H1 (cell line): ENCODE measurements at regions not wholly inside any gene's neighbourhood (a gene's known extent, or its start where the extent isn't known, plus 50 kb on each side); places are given as distances from the start of the nearest gene placed in this dataset.

Source experiments
- CTCF ChIA-PET: fragments of 300-600 bp; sonication (Branson Sonifier 250); formaldehyde crosslinking; loops from one replicate; lab custom pipeline; 2021; ENCODE audit not compliant: partially characterized antibody; lab: Charles Lee
- POLR2A ChIA-PET: fragments of 300-600 bp; sonication (Branson Sonifier 250); formaldehyde crosslinking; loops from one replicate; lab custom pipeline; 2021; ENCODE audit warnings: inconsistent platforms; ENCODE audit not compliant: partially characterized antibody; lab: Charles Lee
- DNase-seq, 2 experiments: peaks; one replicate each; pipeline versions ENCODE4 v3.0.0 to v3.0.0-alpha.2; 2010 to 2022; ENCODE audit warnings: low spot score in 2 of 2, low read depth in 1 of 2, mixed read lengths in 1 of 2
- FAIRE-seq: peaks from 2 replicates; lab custom pipeline; 2011; peaks lifted over from hg19 to GRCh38; lab: Jason Lieb, UNC
- H2AFZ ChIP-seq: 2 replicates; pipeline ENCODE4 v1.8.1; 2012; ENCODE audit warnings: low read length, inconsistent platforms
- H2AK5ac ChIP-seq: 2 replicates; pipeline ENCODE4 v1.6.1; 2013; ENCODE audit warnings: low read depth, low read length
- H2BK120ac ChIP-seq: replicated peaks from 2 replicates; pipeline ENCODE3; 2013; ENCODE audit warnings: low read depth, low read length, inconsistent platforms
- H2BK12ac ChIP-seq: 2 replicates; pipeline ENCODE4 v1.6.1; 2013; ENCODE audit warnings: low read depth, low read length
- H2BK15ac ChIP-seq: 2 replicates; pipeline ENCODE4 v1.6.1; 2013; ENCODE audit warnings: low read length
- H2BK20ac ChIP-seq: 2 replicates; pipeline ENCODE4 v1.6.1; 2013; ENCODE audit warnings: low read length
- H2BK5ac ChIP-seq: 2 replicates; pipeline ENCODE4 v1.6.1; 2013; ENCODE audit warnings: low read depth, low read length
- H3K14ac ChIP-seq: 2 replicates; pipeline ENCODE4 v1.6.1; 2013; ENCODE audit warnings: inconsistent platforms; ENCODE audit not compliant: insufficient read length
- H3K18ac ChIP-seq: 2 replicates; pipeline ENCODE4 v1.6.1; 2013; ENCODE audit warnings: low read length; ENCODE audit errors: extremely low read depth
- H3K23ac ChIP-seq: 2 replicates; pipeline ENCODE4 v1.6.1; 2013; ENCODE audit warnings: inconsistent platforms; ENCODE audit not compliant: insufficient read length
- H3K23me2 ChIP-seq: 2 replicates; pipeline ENCODE4 v1.6.1; 2013; ENCODE audit warnings: low read depth, low read length
- H3K27ac ChIP-seq: 2 replicates; pipeline ENCODE4 v1.6.1; 2011; ENCODE audit warnings: low read depth, low read length, inconsistent platforms
- H3K27me3 ChIP-seq, 4 experiments: replicated peaks in 1 of 4; 1 replicate in 1 of 4; 2 replicates in 3 of 4; pipeline versions ENCODE4 v1.6.1 to v1.8.1; 2011 to 2013; ENCODE audit warnings: low read length in 3 of 4, mild to moderate bottlenecking in 3 of 4, inconsistent platforms in 2 of 4, mixed read lengths in 2 of 4, moderate library complexity in 1 of 4; ENCODE audit not compliant: control insufficient read depth in 3 of 4, insufficient read depth in 3 of 4; ENCODE audit errors: extremely low read depth in 1 of 4
- H3K36me3 ChIP-seq, 4 experiments: 2 replicates each; pipeline versions ENCODE4 v1.6.1 to v1.8.1; 2011 to 2013; ENCODE audit warnings: mild to moderate bottlenecking in 4 of 4, low read length in 3 of 4, moderate library complexity in 2 of 4, control low read depth in 1 of 4, inconsistent platforms in 1 of 4; ENCODE audit not compliant: insufficient read depth in 4 of 4, control insufficient read depth in 2 of 4
- H3K4ac ChIP-seq: replicated peaks from 2 replicates; pipeline ENCODE3; 2013; ENCODE audit warnings: low read length, low read depth, mixed read lengths, inconsistent platforms; ENCODE audit not compliant: insufficient read length
- H3K4me1 ChIP-seq, 4 experiments: replicated peaks in 1 of 4; 1 replicate in 1 of 4; 2 replicates in 3 of 4; pipeline versions ENCODE4 v1.6.1 to v1.8.1; 2011 to 2013; ENCODE audit warnings: low read length in 3 of 4, inconsistent platforms in 2 of 4, mixed read lengths in 1 of 4; ENCODE audit not compliant: insufficient read depth in 4 of 4, control insufficient read depth in 3 of 4
- H3K4me2 ChIP-seq, 2 experiments: 2 replicates each; pipeline versions ENCODE4 v1.6.1 to v1.8.1; 2011 to 2013; ENCODE audit warnings: low read depth in 2 of 2, low read length in 2 of 2, control low read depth in 1 of 2, inconsistent platforms in 1 of 2, mild to moderate bottlenecking in 1 of 2; ENCODE audit not compliant: insufficient read depth in 1 of 2
- H3K4me3 ChIP-seq, 4 experiments: fragments of 200-600, 300-600 bp in 1 of 4; sonication (generic), shearing (Covaris generic), sonication (Bioruptor Twin) in 1 of 4; 2 replicates each; pipeline versions ENCODE4 v1.5.1 to v1.8.1; 2011 to 2016; ENCODE audit warnings: low read length in 4 of 4, low read depth in 3 of 4, control low read depth in 2 of 4, inconsistent platforms in 2 of 4, mild to moderate bottlenecking in 2 of 4, mixed read lengths in 1 of 4, moderate library complexity in 1 of 4; ENCODE audit not compliant: insufficient read depth in 2 of 4; ENCODE audit errors: extremely low read depth in 1 of 4
- H3K56ac ChIP-seq: replicated peaks from 2 replicates; pipeline ENCODE3; 2013; ENCODE audit warnings: low read depth, mild to moderate bottlenecking, mixed read lengths, low read length, inconsistent platforms; ENCODE audit not compliant: insufficient read length
- H3K79me1 ChIP-seq: 2 replicates; pipeline ENCODE4 v1.6.1; 2013; ENCODE audit warnings: low read depth, low read length, control low read depth
- H3K79me2 ChIP-seq, 2 experiments: 2 replicates each; pipeline versions ENCODE4 v1.6.1 to v1.8.1; 2012 to 2013; ENCODE audit warnings: low read length in 2 of 2, mild to moderate bottlenecking in 2 of 2, inconsistent platforms in 1 of 2; ENCODE audit not compliant: insufficient read depth in 2 of 2, control insufficient read depth in 1 of 2
- H3K9ac ChIP-seq, 4 experiments: replicated peaks in 1 of 4; 1 replicate in 1 of 4; 2 replicates in 3 of 4; pipeline versions ENCODE4 v1.6.1 to v1.8.1; 2011 to 2013; ENCODE audit warnings: low read depth in 3 of 4, low read length in 3 of 4, control low read depth in 2 of 4, mild to moderate bottlenecking in 2 of 4, moderate library complexity in 2 of 4, inconsistent platforms in 1 of 4; ENCODE audit errors: extremely low read depth in 1 of 4
- H3K9me3 ChIP-seq, 2 experiments: 2 replicates each; pipeline versions ENCODE4 v1.6.1 to v1.8.1; 2012 to 2013; ENCODE audit warnings: mild to moderate bottlenecking in 2 of 2, moderate library complexity in 2 of 2, control low read depth in 1 of 2, inconsistent platforms in 1 of 2, low read depth in 1 of 2, low read length in 1 of 2, mixed read lengths in 1 of 2; ENCODE audit not compliant: insufficient read depth in 2 of 2
- H4K20me1 ChIP-seq, 2 experiments: replicated peaks in 1 of 2; 2 replicates each; pipeline versions ENCODE3 to v1.8.1; 2011 to 2013; ENCODE audit warnings: inconsistent platforms in 2 of 2, low read length in 2 of 2, mild to moderate bottlenecking in 1 of 2; ENCODE audit not compliant: insufficient read depth in 2 of 2, control insufficient read depth in 1 of 2
- H4K5ac ChIP-seq: 2 replicates; pipeline ENCODE4 v1.6.1; 2013; ENCODE audit warnings: low read length, low read depth, mixed read lengths, inconsistent platforms; ENCODE audit not compliant: insufficient read length
- H4K8ac ChIP-seq: 2 replicates; pipeline ENCODE4 v1.8.0; 2013; ENCODE audit warnings: mild to moderate bottlenecking, moderate library complexity, low read length, inconsistent platforms; ENCODE audit not compliant: insufficient read depth; ENCODE audit errors: extremely low read depth
- H4K91ac ChIP-seq: replicated peaks from 2 replicates; pipeline ENCODE3; 2013; ENCODE audit warnings: low read length, mixed read lengths, inconsistent platforms; ENCODE audit not compliant: insufficient read length
- ASH2L ChIP-seq: fragments of 200-600, 300-600 bp; sonication (generic); IDR thresholded peaks from one replicate; pipeline ENCODE4 v1.7.1; 2017; ENCODE audit warnings: low read length
- CHD1 ChIP-seq: IDR thresholded peaks from 2 replicates; pipeline ENCODE4 v1.6.1; 2012; ENCODE audit warnings: low read depth, low read length, improper control_type of control experiment
- CREB1 ChIP-seq: IDR thresholded peaks from 2 replicates; pipeline ENCODE4 v1.6.1; 2012; ENCODE audit warnings: inconsistent platforms
- EZH2 ChIP-seq: fragments of 200-600 bp; sonication (generic); IDR thresholded peaks from 2 replicates; pipeline ENCODE4 v1.7.1; 2012; ENCODE audit warnings: low read depth, mild to moderate bottlenecking, moderate library complexity, low read length, inconsistent platforms; ENCODE audit not compliant: severe bottlenecking
- HDAC2 ChIP-seq, 2 experiments: fragments of 300-600 bp in 1 of 2; sonication (generic) in 1 of 2; IDR thresholded peaks; 2 replicates each; pipeline ENCODE4 v1.6.1; 2011 to 2012; ENCODE audit warnings: low read depth in 2 of 2, low read length in 2 of 2, mild to moderate bottlenecking in 2 of 2, moderate library complexity in 2 of 2, borderline replicate concordance in 1 of 2, inconsistent platforms in 1 of 2
- HDAC6 ChIP-seq: IDR thresholded peaks from one replicate; pipeline ENCODE4 v1.7.1; 2012; ENCODE audit warnings: low read depth, mild to moderate bottlenecking, inconsistent platforms, low read length, moderate library complexity
- KDM1A ChIP-seq: fragments of 200-600, 300-600 bp; sonication (generic); IDR thresholded peaks from 2 replicates; pipeline ENCODE4 v1.7.1; 2016; ENCODE audit warnings: mild to moderate bottlenecking, low read length, borderline replicate concordance
- MAFK ChIP-seq: IDR thresholded peaks from 2 replicates; pipeline ENCODE4 v1.6.1; 2012; ENCODE audit warnings: low read depth, mild to moderate bottlenecking, improper control_type of control experiment, low read length
- POLR2A ChIP-seq, 2 experiments: IDR thresholded peaks; 1 replicate in 1 of 2; 2 replicates in 1 of 2; pipeline ENCODE4 v1.6.1; 2011; ENCODE audit warnings: low read depth in 2 of 2, low read length in 2 of 2, mild to moderate bottlenecking in 2 of 2; ENCODE audit errors: control extremely low read depth in 1 of 2
- RFX5 ChIP-seq: IDR thresholded peaks from 2 replicates; pipeline ENCODE4 v1.6.1; 2011; ENCODE audit warnings: low read depth, low read length, improper control_type of control experiment, borderline replicate concordance
- SIX5 ChIP-seq: IDR thresholded peaks from 2 replicates; pipeline ENCODE4 v1.6.1; 2011; ENCODE audit warnings: mild to moderate bottlenecking, low read depth, low read length
- SP1 ChIP-seq: IDR thresholded peaks from 2 replicates; pipeline ENCODE4 v1.6.1; 2011; ENCODE audit warnings: low read depth, low read length
- SP4 ChIP-seq: IDR thresholded peaks from 2 replicates; pipeline ENCODE4 v1.6.1; 2012; ENCODE audit warnings: low read length, inconsistent platforms
- TAF1 ChIP-seq: IDR thresholded peaks from 2 replicates; pipeline ENCODE4 v1.6.1; 2011; ENCODE audit warnings: mild to moderate bottlenecking, low read depth, low read length
- TEAD4 ChIP-seq: IDR thresholded peaks from 2 replicates; pipeline ENCODE4 v1.6.1; 2012; ENCODE audit warnings: low read depth, low read length, inconsistent platforms, mixed read lengths
- ZNF274 ChIP-seq: IDR thresholded peaks from 2 replicates; pipeline ENCODE4 v1.7.0; 2012; ENCODE audit warnings: low read length, borderline replicate concordance; ENCODE audit errors: extremely low read depth
- WGBS, 2 experiments: shearing (Covaris generic) in 1 of 2; methylation state at CpG; one replicate each; pipeline versions ENCODE4 v1.1.6 to v1.1.7; 2013 to 2015; ENCODE audit warnings: low lambda C conversion rate in 2 of 2, mixed read lengths in 2 of 2, inconsistent platforms in 1 of 2, low coverage in 1 of 2, missing lambda C conversion rate in 1 of 2; ENCODE audit not compliant: insufficient replicate concordance in 2 of 2, insufficient coverage in 1 of 2, insufficient read length in 1 of 2; ENCODE audit errors: extremely low coverage in 1 of 2, missing lambda C conversion rate in 1 of 2; 5-methylcytosine and 5-hydroxymethylcytosine counted together

DNA sequence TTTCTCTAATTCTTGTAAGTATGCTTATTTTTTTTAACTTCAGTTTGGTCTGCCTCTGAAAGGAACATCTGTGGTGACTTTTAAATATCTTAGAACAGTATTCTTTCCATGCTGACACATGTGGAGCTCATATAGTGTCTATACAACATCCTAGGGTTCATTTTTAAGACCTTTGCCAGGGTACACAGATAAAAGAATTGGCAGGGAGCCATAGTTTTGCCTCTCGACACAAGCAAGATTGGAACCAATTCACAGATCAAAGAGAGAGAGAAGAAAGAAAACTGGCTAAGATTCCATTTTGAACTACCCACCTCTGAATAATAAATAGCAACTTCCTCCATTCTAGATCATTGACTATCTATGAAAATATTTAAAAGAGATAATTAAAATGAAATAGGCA is 142.7 kb upstream of the ST6GAL2 start:
- Histone ChIP-seq H2BK120ac (no peak overlapping the region), H3K56ac (no peak overlapping the region), H3K27me3 (no peaks in the 10 kb centered on the region), H3K18ac (no peak overlapping the region), H3K4me3 (no peak overlapping the region), H3K23ac (no peak overlapping the region), H2BK15ac (no peak overlapping the region), H3K9me3 (0 out of 4 replicates have a peak, but pooled peaks cover 0 to 3% of the 10 kb centered on the region in 2 experiments), H3K9ac (no peak overlapping the region), H3K4me2 (no peak overlapping the region), H3K23me2 (no peaks in the 10 kb centered on the region), H3K79me2 (no peaks in the 10 kb centered on the region), H3K36me3 (no peaks in the 10 kb centered on the region), H3K4ac (no peak overlapping the region), H4K20me1 (no peaks in the 10 kb centered on the region), H2AK5ac (no peak overlapping the region), H2BK5ac (no peak overlapping the region), H3K79me1 (no peaks in the 10 kb centered on the region), H4K8ac (no peak overlapping the region), H2BK12ac (no peak overlapping the region)
- no peak for DNase-seq
- WGBS, 2 experiments: 94% methylated on average over 1 of the region's 1 CpG; no CpG with 5 or more reads in 1 of the 2 experiments
- no peak for FAIRE-seq
- CTCF ChIA-PET: interaction anchor here (1.1 kb wide), 1 partner anchor 9 kb away, joined by 3 read pairs; no protein-coding TSS in a partner anchor
- TF ChIP-seq ASH2L (no peak), SP1 (no peak), CREB1 (no peak), RFX5 (no peak), HDAC2 (IDR thresholded peaks at IDR 0.05; ENCODE audit: borderline replicate concordance in 1 of 2, low read depth in 2 of 2, low read length in 2 of 2) (no peak), HDAC6 (no peak), CHD1 (no peak), EZH2 (no peak), TEAD4 (no peak), SP4 (no peak), ZNF274 (no peak), TAF1 (no peak), MAFK (no peak), SIX5 (no peak), KDM1A (no peak), POLR2A (IDR thresholded peaks at IDR 0.05; ENCODE audit: control extremely low read depth in 1 of 2, low read depth in 2 of 2, low read length in 2 of 2) (no peak)
- TF ChIP-seq, all 59 proteins: peak for 0
- Histone ChIP-seq H4K5ac (no peak overlapping the region), H2AFZ (no peak overlapping the region), H3K14ac (no peak overlapping the region), H3K4me1 (no peaks in the 10 kb centered on the region), H2BK20ac (no peak overlapping the region), H3K27ac (no peak overlapping the region), H4K91ac (no peak overlapping the region)
- POLR2A ChIA-PET: no interaction called here
